ENCODE measurements at regions not wholly inside any gene's neighbourhood (a gene's known extent, or its start where the extent isn't known, plus 50 kb on each side); places are given as distances from the start of the nearest gene placed in this dataset.

- Histone ChIP-seq H3K27ac (ENCODE audit: low read length) (no peak overlapping the region), H3K79me2 (replicated peaks; ENCODE audit: insufficient read depth, low read length) (no peaks in the 10 kb centered on the region), H3K27me3 (ENCODE audit: insufficient read depth, low read depth, low read length) (no peaks in the 10 kb centered on the region), H3K9me2 (ENCODE audit: insufficient read depth, low read length) (no peaks in the 10 kb centered on the region), H3K4me2 (ENCODE audit: low read length) (no peak overlapping the region), H3K9ac (ENCODE audit: low read length) (no peak overlapping the region), H3F3A (ENCODE audit: insufficient read depth, low read length, poor library complexity, severe bottlenecking) (no peaks in the 10 kb centered on the region), H4K20me1 (ENCODE audit: insufficient read depth) (no peaks in the 10 kb centered on the region), H3K4me3 (ENCODE audit: low read length) (no peak overlapping the region), H3K9me3 (ENCODE audit: low read length) (no peaks in the 10 kb centered on the region), H2AFZ (ENCODE audit: low read depth, low read length) (no peak overlapping the region), H3K36me3 (ENCODE audit: insufficient read depth, low read length) (no peaks in the 10 kb centered on the region)
- TF ChIP-seq MXI1 (conservative IDR thresholded peaks at IDR 0.05; ENCODE audit: poor library complexity, severe bottlenecking): no peak
These were observed 68.1 kb upstream of the KLHL14 start for GRCh38 chr18:32840962-32841361.

DNA sequence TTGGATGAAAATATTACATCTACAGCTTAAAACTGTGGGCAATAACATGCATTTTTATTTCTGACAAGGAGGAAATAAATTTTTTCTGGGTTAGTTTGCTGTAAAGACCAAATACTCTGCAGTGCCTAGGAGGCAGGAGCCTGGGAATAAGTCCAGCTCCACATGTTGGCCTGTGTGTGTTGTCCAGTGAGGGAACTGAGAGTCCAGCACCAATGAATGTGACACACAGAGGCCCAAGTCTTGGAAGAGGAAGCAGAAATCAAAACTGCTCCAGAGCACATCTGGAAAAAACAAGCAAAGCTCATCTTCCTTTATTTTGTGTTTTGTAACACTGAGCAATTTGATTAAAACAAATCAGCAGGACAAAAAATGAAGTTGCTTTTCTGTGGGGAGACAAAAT, 63.1 kb upstream of the KLHL14 start:
- Histone ChIP-seq H3K27me3 (ENCODE audit: insufficient read depth, low read depth, low read length) (no peaks in the 10 kb centered on the region), H3K27ac (ENCODE audit: low read length) (no peak overlapping the region), H3K36me3 (ENCODE audit: insufficient read depth, low read length) (no peaks in the 10 kb centered on the region), H3F3A (ENCODE audit: insufficient read depth, low read length, poor library complexity, severe bottlenecking) (no peaks in the 10 kb centered on the region), H3K9me3 (ENCODE audit: low read length) (no peaks in the 10 kb centered on the region), H3K9me2 (ENCODE audit: insufficient read depth, low read length) (no peaks in the 10 kb centered on the region), H3K4me2 (ENCODE audit: low read length) (no peak overlapping the region), H3K79me2 (replicated peaks; ENCODE audit: insufficient read depth, low read length) (no peaks in the 10 kb centered on the region), H3K4me3 (ENCODE audit: low read length) (no peak overlapping the region), H3K9ac (ENCODE audit: low read length) (no peak overlapping the region), H4K20me1 (ENCODE audit: insufficient read depth) (no peaks in the 10 kb centered on the region), H2AFZ (ENCODE audit: low read depth, low read length) (no peak overlapping the region)
- TF ChIP-seq SMC3 (conservative IDR thresholded peaks at IDR 0.05; ENCODE audit: poor library complexity) (no peak), MXI1 (conservative IDR thresholded peaks at IDR 0.05; ENCODE audit: poor library complexity, severe bottlenecking) (no peak), EZH2 (IDR thresholded peaks at IDR 0.05; ENCODE audit: borderline replicate concordance, insufficient read depth, low read length, poor library complexity, severe bottlenecking) (no peak), TAF1 (IDR thresholded peaks at IDR 0.05; ENCODE audit: low read depth) (no peak), EP300 (conservative IDR thresholded peaks at IDR 0.05; ENCODE audit: poor library complexity, severe bottlenecking) (no peak), RAD21 (conservative IDR thresholded peaks at IDR 0.05) (no peak), POLR2AphosphoS5 (IDR thresholded peaks at IDR 0.05) (no peak)
- TF ChIP-seq, protein P1, sequence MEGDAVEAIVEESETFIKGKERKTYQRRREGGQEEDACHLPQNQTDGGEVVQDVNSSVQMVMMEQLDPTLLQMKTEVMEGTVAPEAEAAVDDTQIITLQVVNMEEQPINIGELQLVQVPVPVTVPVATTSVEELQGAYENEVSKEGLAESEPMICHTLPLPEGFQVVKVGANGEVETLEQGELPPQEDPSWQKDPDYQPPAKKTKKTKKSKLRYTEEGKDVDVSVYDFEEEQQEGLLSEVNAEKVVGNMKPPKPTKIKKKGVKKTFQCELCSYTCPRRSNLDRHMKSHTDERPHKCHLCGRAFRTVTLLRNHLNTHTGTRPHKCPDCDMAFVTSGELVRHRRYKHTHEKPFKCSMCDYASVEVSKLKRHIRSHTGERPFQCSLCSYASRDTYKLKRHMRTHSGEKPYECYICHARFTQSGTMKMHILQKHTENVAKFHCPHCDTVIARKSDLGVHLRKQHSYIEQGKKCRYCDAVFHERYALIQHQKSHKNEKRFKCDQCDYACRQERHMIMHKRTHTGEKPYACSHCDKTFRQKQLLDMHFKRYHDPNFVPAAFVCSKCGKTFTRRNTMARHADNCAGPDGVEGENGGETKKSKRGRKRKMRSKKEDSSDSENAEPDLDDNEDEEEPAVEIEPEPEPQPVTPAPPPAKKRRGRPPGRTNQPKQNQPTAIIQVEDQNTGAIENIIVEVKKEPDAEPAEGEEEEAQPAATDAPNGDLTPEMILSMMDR (IDR thresholded peaks at IDR 0.05; ENCODE audit: poor library complexity, severe bottlenecking): no peak
- TF ChIP-seq, protein P2, sequence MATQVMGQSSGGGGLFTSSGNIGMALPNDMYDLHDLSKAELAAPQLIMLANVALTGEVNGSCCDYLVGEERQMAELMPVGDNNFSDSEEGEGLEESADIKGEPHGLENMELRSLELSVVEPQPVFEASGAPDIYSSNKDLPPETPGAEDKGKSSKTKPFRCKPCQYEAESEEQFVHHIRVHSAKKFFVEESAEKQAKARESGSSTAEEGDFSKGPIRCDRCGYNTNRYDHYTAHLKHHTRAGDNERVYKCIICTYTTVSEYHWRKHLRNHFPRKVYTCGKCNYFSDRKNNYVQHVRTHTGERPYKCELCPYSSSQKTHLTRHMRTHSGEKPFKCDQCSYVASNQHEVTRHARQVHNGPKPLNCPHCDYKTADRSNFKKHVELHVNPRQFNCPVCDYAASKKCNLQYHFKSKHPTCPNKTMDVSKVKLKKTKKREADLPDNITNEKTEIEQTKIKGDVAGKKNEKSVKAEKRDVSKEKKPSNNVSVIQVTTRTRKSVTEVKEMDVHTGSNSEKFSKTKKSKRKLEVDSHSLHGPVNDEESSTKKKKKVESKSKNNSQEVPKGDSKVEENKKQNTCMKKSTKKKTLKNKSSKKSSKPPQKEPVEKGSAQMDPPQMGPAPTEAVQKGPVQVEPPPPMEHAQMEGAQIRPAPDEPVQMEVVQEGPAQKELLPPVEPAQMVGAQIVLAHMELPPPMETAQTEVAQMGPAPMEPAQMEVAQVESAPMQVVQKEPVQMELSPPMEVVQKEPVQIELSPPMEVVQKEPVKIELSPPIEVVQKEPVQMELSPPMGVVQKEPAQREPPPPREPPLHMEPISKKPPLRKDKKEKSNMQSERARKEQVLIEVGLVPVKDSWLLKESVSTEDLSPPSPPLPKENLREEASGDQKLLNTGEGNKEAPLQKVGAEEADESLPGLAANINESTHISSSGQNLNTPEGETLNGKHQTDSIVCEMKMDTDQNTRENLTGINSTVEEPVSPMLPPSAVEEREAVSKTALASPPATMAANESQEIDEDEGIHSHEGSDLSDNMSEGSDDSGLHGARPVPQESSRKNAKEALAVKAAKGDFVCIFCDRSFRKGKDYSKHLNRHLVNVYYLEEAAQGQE (IDR thresholded peaks at IDR 0.05; ENCODE audit: borderline replicate concordance): no peak

DNA sequence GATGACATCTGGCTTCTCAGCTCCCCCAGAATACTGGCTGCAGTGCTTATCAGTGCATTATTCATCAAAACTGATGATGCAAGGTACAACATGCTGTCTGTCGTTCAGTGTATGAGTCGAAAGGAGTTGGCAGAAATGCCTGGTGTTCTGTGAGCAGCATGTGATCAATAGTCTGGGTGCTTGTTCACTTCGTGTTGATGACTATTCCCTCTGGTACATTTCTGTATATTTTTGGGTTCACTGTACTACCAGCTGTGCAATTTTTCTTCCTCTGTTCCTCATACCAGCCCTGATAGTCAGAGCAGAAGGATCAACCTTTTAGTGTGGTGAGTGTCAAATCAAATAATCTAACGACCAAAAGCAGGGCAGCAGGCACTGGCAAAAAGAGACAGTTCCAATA, 59.0 kb upstream of the KLHL14 start:
- no peak overlapping the region for H3K9ac ChIP-seq (ENCODE audit: low read length)
- H3K9me3 ChIP-seq (ENCODE audit: low read length): no peaks in the 10 kb centered on the region
- no peak overlapping the region for H2AFZ ChIP-seq (ENCODE audit: low read depth, low read length)
- no peaks in the 10 kb centered on the region for H3K9me2 ChIP-seq (ENCODE audit: insufficient read depth, low read length)
- H3K27ac ChIP-seq (ENCODE audit: low read length): no peak overlapping the region
- H3K27me3 ChIP-seq (ENCODE audit: insufficient read depth, low read depth, low read length): no peaks in the 10 kb centered on the region
- H3K4me2 ChIP-seq (ENCODE audit: low read length): no peak overlapping the region
- TF ChIP-seq MXI1 (conservative IDR thresholded peaks at IDR 0.05; ENCODE audit: poor library complexity, severe bottlenecking): no peak
- H3K36me3 ChIP-seq (ENCODE audit: insufficient read depth, low read length): no peaks in the 10 kb centered on the region
- no peaks in the 10 kb centered on the region for H4K20me1 ChIP-seq (ENCODE audit: insufficient read depth)
- H3K79me2 ChIP-seq (replicated peaks; ENCODE audit: insufficient read depth, low read length): no peaks in the 10 kb centered on the region
- H3F3A ChIP-seq (ENCODE audit: insufficient read depth, low read length, poor library complexity, severe bottlenecking): no peaks in the 10 kb centered on the region
- H3K4me3 ChIP-seq (ENCODE audit: low read length): no peak overlapping the region
